G401 (cell line): ENCODE measurements at regions not wholly inside any gene's neighbourhood (a gene's known extent, or its start where the extent isn't known, plus 50 kb on each side); places are given as distances from the start of the nearest gene placed in this dataset.
A peak's percentile ranks its signal among the peaks of the same experiment; 100 is the strongest.
"Not testable (repeated sequence)": the region's sequence is repeated elsewhere in the genome, so short reads cannot be mapped to it uniquely, and the experiment has no call there.

ENCODE experiments used
- DNase-seq: peaks from one replicate; pipeline ENCODE4 v3.0.0-alpha.2; 2015; ENCODE audit warnings: low spot score
- in situ Hi-C: cut with HindIII; loops from 2 replicates; pipeline ENCODE4 v1.10.0; 2016; ENCODE audit warnings: low sequenced_read_pairs, mixed read lengths

DNA sequence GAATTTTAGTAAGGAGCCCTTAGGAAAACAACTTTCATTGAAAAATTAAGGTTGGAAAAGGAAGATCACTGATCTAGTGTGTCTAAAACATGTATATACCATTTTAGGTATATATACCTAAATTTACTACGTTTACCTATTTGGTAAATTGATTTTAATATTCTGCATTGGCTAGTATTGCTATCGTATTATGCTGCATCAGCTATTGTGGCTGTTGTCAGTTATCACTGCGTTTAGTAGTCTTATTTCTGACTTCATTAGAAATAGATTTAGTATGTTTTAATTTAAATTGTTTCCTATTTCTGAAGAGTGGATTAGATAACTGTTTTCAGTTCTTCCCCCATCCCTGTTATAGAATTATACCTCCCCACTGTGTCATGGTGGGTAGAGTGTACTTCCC lies 101.7 kb upstream of the ARG1 start:
- in situ Hi-C loops: no loop called here
- no peak for DNase-seq

DNA sequence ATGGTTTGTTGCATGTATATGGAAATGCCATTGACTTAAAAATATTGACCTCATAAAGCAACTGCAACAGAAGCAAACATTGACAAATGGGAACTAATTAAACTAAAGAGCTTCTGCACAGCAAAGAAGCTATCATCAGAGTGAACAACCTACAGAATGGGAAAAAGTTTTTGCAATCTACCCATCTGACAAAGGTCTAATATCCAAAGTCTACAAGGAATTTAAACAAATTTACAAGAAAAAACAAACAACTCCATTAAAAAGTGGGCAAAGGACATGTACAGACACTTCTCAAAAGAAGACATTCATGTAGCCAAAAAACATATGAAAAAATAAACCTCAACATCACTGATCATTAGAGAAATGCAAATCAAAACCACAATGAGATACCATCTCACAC lies 99.7 kb upstream of the ARG1 start:
- in situ Hi-C loops, DNase-seq: not testable (repeated sequence)

DNA sequence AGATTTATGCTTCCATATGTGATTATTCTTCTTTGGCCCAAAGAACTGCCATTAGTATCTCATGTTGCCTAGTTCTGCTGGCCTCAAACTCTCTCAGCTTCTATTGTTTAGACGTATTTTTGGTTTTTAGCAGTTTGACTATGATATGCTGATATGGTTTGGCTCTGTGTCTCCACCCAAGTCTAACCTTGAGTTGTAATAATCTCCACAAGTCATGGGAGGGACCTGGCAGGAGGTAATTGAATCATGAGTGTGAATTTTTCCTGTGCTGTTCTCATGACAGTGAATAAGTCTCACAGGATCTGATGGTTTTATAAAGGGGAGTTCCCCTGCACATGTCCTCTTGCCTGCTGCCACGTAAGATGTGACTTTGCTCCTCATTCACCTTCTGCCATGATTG lies 96.7 kb upstream of the ARG1 start:
- no peak for DNase-seq
- in situ Hi-C loops: no loop called here

DNA sequence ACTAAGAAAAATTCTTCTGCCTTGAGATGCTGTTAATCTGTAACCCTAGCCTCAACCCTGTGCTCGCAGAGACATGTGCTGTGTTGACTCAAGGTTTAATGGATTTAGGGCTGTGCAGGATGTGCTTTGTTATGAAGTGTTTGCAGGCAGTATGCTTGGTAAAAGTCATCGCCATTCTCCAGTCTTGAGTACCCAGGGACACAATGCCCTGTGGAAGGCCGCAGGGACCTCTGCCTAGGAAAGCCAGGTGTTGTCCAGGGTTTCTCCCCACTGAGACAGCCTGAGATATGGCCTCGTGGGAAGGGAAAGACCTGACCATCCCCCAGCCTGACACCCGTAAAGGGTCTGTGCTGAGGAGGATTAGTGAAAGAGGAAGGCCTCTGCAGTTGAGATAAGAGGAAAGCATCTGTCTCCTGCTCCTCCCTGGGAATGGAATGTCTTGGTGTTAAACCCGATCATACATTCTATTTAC lies 94.2 kb upstream of the ARG1 start:
- DNase-seq, in situ Hi-C loops: not testable (repeated sequence)

DNA sequence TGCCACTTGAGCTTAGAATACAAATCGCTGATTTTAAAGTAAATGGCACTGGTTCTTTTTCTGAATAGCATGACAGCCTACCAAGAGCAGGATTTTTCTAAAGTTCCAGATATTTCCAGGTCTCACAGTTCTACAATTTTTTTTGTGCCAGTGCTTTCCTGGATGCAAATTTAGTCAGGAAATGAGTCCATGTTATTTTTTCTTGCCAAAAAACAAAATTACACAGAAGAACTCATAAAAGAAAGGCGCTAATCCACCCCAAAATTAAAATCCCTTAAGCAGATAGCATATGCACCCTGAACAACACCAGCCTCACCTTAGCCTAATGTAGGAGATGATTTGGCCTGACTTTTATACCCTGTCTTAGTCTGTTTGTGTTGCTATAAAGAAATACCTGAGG lies 86.4 kb upstream of the ARG1 start:
- in situ Hi-C loops: no loop called here
- DNase-seq: no peak

DNA sequence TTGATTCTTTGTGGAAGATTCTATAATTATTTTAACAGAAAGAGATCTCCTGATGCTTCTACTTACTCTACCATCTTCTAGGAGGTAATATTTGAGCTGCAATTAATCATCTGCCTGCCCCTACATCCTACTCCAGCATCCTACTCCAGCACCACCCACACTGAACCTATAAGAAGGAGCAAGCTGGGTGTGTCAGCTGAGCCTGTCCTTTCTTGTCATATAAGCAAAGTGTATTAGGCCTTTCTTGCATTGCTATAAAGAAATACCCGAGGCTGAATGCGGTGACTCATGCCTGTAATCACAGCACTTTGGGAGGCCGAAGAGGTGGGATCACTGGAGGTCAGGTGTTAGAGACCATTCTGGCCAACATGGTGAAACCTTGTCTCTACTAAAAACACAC lies 84.2 kb upstream of the ARG1 start:
- in situ Hi-C loops: no loop called here
- no peak for DNase-seq

DNA sequence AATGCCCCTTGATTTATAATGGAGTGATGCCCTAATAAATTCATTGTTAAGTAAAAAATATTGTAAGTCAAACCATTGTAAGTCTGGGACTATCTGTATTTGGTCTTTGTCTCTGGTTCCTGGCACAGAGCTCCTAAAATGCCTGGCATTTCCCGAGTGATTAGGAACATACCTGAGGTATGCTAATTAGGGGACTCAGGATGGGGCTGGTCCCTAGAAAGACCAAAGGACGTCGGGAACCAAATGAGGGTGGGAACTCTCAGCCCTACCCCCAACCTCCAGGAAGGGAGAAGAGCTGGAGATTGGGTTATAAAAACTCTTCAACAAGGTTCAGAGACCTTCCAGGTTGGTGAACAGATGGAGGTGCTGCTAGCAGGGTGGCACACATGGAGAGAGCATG lies 82.6 kb upstream of the ARG1 start:
- in situ Hi-C loops: no loop called here
- DNase-seq: no peak

DNA sequence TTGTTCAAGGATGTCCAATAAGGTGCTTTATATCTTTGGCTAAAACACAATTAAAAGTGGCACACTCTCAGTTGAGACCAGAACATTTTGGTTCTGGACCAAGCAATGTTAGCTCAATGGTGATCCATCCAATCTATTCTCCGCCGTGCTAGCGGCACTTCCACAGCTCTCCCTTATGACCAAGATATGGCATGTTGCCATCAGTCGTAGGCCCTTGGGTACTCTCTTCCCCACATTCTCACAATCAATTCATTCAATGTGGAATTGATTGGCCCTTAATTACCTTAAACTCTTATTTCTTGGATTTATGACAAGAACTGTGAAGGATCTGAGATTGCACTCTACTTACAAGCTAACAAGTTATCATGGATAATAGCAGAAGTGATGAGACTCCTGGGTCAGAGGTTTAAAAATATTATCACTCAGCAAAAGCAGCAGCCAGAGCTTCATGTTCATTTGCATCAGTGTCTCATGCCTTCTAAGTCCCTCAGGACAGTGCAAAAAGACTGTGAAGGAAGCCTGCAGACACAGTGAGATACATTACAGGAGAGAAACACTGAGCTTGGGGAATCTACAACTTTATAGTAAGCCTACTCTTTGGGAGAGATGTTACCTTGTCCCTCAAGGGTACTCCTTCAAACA lies 80.0 kb upstream of the ARG1 start:
- no peak for DNase-seq
- in situ Hi-C loops: no loop called here

DNA sequence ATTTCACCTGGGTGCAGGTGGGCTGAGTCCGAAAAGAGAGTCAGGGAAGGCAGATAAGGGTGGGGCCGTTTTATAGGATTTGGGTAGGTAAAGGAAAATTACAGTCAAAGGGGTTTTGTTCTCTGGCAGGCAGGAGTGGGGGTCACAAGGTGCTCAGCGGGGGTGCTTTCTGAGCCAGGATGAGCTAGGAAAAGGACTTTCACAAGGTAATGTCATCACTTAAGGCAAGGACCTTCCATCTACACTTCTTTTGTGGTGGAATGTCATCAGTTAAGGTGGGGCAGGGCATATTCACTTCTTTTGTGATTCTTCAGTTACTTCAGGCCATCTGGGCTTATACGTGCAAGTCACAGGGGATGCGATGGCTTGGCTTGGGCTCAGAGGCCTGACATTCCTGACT lies 68.6 kb upstream of the ARG1 start:
- in situ Hi-C loops, DNase-seq: not testable (repeated sequence)

DNA sequence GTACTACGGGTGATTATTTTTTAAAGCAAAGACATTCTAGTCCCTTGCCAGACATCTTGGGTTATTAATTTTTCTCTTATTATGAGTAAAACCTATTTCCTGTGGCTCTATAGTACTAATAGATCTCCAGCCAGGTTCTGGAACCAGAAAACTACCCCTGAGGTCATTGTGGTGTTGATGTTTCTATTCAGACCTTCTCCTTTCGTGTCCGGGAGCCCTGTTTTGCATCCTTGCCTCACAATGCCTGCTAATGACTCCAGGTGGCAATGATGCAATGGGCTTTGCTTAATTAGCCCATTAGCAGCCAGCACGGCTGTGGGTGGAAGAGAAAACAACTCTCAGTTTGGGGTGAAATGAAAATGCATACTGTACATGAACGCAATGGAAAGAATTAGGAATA lies 62.9 kb upstream of the ARG1 start:
- in situ Hi-C loops: no loop called here
- no peak for DNase-seq

DNA sequence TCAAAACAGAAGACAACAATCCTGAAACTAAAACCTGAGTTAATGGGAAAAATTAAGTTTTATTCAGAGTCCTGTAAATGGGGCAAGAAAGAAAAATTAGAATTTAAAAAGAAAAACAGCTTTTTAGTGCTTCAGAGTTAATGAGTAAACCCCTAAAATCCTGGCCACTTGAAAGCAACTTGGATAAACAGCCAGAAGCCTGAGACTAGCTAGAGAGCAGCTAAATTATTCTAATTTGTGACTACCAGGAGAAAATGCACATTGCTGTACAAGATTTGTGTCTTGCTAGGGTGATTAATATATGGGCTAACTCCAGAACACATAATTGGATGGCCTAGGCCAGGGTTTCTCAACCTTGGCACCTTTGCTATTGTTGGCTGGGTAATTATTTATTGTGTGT lies 62.4 kb upstream of the ARG1 start:
- in situ Hi-C loops: no loop called here
- DNase-seq: no peak

DNA sequence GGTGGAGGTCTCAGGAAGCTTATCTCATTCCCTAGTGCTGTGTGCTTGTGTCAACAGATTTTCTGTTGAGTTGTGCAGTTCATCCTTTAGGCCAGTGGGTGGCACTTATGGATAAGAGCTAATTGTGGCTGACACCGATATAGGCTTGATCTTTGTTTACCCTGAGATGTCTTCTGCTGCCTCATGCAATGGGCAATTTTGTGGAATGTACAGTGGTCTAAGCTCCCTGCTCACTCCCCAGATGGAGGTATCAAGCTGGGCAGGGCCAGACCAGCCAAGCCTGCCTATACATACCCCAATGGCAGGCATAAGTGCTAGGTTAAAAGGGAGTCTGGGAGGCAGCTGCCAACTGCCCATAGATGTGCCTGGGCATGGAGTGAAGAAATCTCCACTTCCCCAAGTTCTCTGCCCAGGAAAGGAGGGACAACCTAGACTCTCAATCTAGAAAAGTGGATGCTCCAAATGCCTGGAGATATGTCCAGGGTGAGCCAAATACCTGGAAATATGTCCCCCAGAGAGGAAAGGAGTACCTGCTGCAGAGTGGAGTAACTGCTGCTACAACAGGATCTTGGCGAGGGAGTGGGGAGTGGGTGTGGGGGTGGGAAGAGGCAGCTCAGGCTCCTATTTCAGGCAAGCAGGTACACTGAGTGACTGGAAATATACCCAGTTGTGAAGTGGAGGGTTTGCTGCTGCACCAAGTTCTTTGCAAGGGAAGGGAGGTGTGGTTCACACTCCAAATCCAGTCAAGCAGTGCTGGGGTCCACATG lies 53.2 kb upstream of the ARG1 start:
- in situ Hi-C loops: no loop called here
- peak; percentile 8 for DNase-seq
